Keratinocyte (primary cell): ENCODE measurements at regions not wholly inside any gene's neighbourhood (a gene's known extent, or its start where the extent isn't known, plus 50 kb on each side); places are given as distances from the start of the nearest gene placed in this dataset.

Experiments used
- EZH2 ChIP-seq: IDR thresholded peaks from one replicate; pipeline ENCODE4 v1.6.1; 2012; ENCODE audit warnings: inconsistent platforms, mild to moderate bottlenecking, low read length, moderate library complexity
- TF ChIP-seq, protein P1 (sequence below), 3 experiments: IDR thresholded peaks in 1 of 3; conservative IDR thresholded peaks in 1 of 3; optimal IDR thresholded peaks in 1 of 3; 2 replicates in 2 of 3; 3 replicates in 1 of 3; pipeline versions ENCODE3 to v1.5.1; 2011; ENCODE audit warnings: low read length in 3 of 3, mild to moderate bottlenecking in 3 of 3, moderate library complexity in 2 of 3, control low read depth in 1 of 3, inconsistent platforms in 1 of 3; ENCODE audit not compliant: insufficient read depth in 2 of 3; ENCODE audit errors: extremely low read depth in 1 of 3

DNA sequence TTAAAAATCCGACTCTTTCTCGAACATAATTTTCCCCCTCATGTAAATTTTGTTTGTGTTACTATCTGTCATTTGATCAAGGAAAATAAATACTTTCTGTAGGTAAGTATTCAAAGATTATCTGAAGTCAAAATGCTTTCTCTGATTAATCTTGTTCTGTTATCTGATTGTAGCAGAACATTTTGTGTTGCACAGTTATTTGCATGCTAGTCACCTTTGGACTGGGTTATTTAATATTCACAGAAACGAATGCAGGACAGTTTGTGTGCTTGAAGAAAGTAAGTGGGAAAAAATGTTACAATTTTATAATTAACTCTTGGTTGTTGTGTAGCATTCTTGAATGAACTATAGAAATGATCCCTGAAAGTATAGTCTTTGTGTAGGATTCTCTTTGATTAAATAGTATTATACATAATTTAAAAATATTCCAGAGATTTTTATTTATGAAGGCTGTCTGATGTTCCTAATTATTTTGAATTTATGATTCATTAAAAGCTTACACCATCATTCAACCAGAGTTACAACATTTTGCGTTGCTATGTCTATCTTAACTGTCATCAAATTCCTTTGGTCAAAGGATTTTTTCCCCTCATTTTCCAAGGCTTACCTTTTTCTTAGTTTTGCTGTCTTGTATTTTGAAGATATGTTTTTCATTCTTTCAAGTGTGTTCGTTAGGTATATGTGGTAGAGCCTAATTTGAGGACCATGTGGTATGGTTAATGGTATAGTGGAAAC, 176.6 kb downstream of the GIPC2 start:
- TF ChIP-seq, protein P1, sequence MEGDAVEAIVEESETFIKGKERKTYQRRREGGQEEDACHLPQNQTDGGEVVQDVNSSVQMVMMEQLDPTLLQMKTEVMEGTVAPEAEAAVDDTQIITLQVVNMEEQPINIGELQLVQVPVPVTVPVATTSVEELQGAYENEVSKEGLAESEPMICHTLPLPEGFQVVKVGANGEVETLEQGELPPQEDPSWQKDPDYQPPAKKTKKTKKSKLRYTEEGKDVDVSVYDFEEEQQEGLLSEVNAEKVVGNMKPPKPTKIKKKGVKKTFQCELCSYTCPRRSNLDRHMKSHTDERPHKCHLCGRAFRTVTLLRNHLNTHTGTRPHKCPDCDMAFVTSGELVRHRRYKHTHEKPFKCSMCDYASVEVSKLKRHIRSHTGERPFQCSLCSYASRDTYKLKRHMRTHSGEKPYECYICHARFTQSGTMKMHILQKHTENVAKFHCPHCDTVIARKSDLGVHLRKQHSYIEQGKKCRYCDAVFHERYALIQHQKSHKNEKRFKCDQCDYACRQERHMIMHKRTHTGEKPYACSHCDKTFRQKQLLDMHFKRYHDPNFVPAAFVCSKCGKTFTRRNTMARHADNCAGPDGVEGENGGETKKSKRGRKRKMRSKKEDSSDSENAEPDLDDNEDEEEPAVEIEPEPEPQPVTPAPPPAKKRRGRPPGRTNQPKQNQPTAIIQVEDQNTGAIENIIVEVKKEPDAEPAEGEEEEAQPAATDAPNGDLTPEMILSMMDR (optimal IDR thresholded peaks at IDR 0.05 in 1 of 3, IDR thresholded peaks at IDR 0.05 in 1 of 3, conservative IDR thresholded peaks at IDR 0.05 in 1 of 3; ENCODE audit: extremely low read depth in 1 of 3, insufficient read depth in 2 of 3, low read length in 3 of 3) = no peak
- TF ChIP-seq EZH2 = no peak
